GM12878 (cell line): ENCODE measurements at regions not wholly inside any gene's neighbourhood (a gene's known extent, or its start where the extent isn't known, plus 50 kb on each side); places are given as distances from the start of the nearest gene placed in this dataset.

Experiments used
- ATAC-seq: fragments of 200-7000 bp; cut with Tn5 transposase; 3 replicates; pipeline ENCODE4 v1.9.1; 2020; ENCODE audit warnings: mild to moderate bottlenecking, moderate library complexity
- BruUV-seq: library from RNA; stranded (reverse); fragments of 400-500 nt; replicated peaks from 2 replicates; lab custom pipeline; 2021; lab: Mats Ljungman, UMichigan
- CTCF ChIA-PET: fragments of 300-600 bp; sonication (Branson Sonifier 250); formaldehyde crosslinking; extraction: SDS; loops from one replicate; lab custom pipeline; 2021; ENCODE audit warnings: inconsistent platforms; lab: Yijun Ruan, JAX
- POLR2A ChIA-PET: fragments of 350-600 bp; formaldehyde crosslinking; extraction: SDS; loops from one replicate; lab custom pipeline; 2021; ENCODE audit warnings: inconsistent platforms; lab: Charles Lee
- RAD21 ChIA-PET: fragments of 300-600 bp; sonication (Branson Sonifier 250); formaldehyde crosslinking; loops from one replicate; lab custom pipeline; 2023; ENCODE audit warnings: antibody characterized with exemption; ENCODE audit not compliant: unreplicated experiment; lab: Charles Lee
- SMC1A ChIA-PET: fragments of 300-600 bp; sonication (Branson Sonifier 250); formaldehyde crosslinking; loops from one replicate; lab custom pipeline; 2023; ENCODE audit not compliant: unreplicated experiment, uncharacterized antibody; lab: Charles Lee
- DNase-seq: peaks from one replicate; pipeline ENCODE4 v3.0.0-alpha.2; 2011; ENCODE audit warnings: low read depth, low spot score
- FAIRE-seq: peaks from 3 replicates; lab custom pipeline; 2011; peaks lifted over from hg19 to GRCh38; lab: Jason Lieb, UNC
- H2AFZ ChIP-seq: 2 replicates; pipeline ENCODE4 v1.6.0; 2011; ENCODE audit warnings: low read depth, low read length, control low read depth; ENCODE audit not compliant: control insufficient read depth
- H3K27ac ChIP-seq: 2 replicates; pipeline ENCODE4 v1.5.1; 2011; ENCODE audit warnings: control low read depth; ENCODE audit not compliant: control insufficient read depth, insufficient read depth
- H3K27me3 ChIP-seq, 2 experiments: replicated peaks in 1 of 2; 2 replicates each; pipeline versions ENCODE4 v1.6.0 to v1.6.1; 2011; ENCODE audit warnings: low read length in 1 of 2; ENCODE audit not compliant: control insufficient read depth in 2 of 2, insufficient read depth in 2 of 2
- H3K36me3 ChIP-seq, 2 experiments: 2 replicates each; pipeline ENCODE4 v1.5.1; 2011; ENCODE audit warnings: low read length in 1 of 2; ENCODE audit not compliant: control insufficient read depth in 2 of 2, insufficient read depth in 2 of 2
- H3K4me1 ChIP-seq: 2 replicates; pipeline ENCODE4 v1.6.1; 2011; ENCODE audit warnings: mild to moderate bottlenecking, low read length, moderate library complexity, mixed read lengths; ENCODE audit not compliant: control insufficient read depth, insufficient read depth
- H3K4me2 ChIP-seq: 2 replicates; pipeline ENCODE4 v1.6.0; 2011; ENCODE audit warnings: control low read depth; ENCODE audit not compliant: control insufficient read depth, insufficient read depth
- H3K4me3 ChIP-seq: fragments of 200-600 bp; sonication (generic); 2 replicates; pipeline ENCODE4 v1.5.1; 2016
- H3K79me2 ChIP-seq: 2 replicates; pipeline ENCODE4 v1.6.0; 2011; ENCODE audit warnings: low read length; ENCODE audit not compliant: control insufficient read depth, insufficient read depth
- H3K9ac ChIP-seq: 2 replicates; pipeline ENCODE4 v1.8.0; 2011; ENCODE audit warnings: low read length, control low read depth, mixed read lengths; ENCODE audit not compliant: control insufficient read depth, insufficient read depth
- H3K9me3 ChIP-seq: replicated peaks from 3 replicates; pipeline ENCODE4 v1.5.1; 2011; ENCODE audit warnings: mild to moderate bottlenecking, low read length; ENCODE audit not compliant: control insufficient read depth, insufficient read depth
- H4K20me1 ChIP-seq: 2 replicates; pipeline ENCODE4 v1.6.0; 2011; ENCODE audit not compliant: control insufficient read depth, insufficient read depth
- ATF2 ChIP-seq: IDR thresholded peaks from 2 replicates; pipeline ENCODE4 v1.6.1; 2012; ENCODE audit warnings: low read length, inconsistent platforms
- ESRRA ChIP-seq: IDR thresholded peaks from 2 replicates; pipeline ENCODE4 v1.6.1; 2012; ENCODE audit warnings: mild to moderate bottlenecking, low read length, improper control_type of control experiment
- EZH2 ChIP-seq: IDR thresholded peaks from 2 replicates; pipeline ENCODE4 v1.6.1; 2012; ENCODE audit warnings: low read depth, mild to moderate bottlenecking, control low read depth, inconsistent platforms, low read length, borderline replicate concordance; ENCODE audit not compliant: control insufficient read depth
- FOXK2 ChIP-seq: fragments of 450-650 bp; IDR thresholded peaks from 2 replicates; pipeline ENCODE4 v1.6.1; 2017; ENCODE audit warnings: mild to moderate bottlenecking, moderate library complexity
- HDAC6 ChIP-seq: fragments of 200-600 bp; sonication (generic); IDR thresholded peaks from one replicate; pipeline ENCODE4 v1.8.0; 2017; ENCODE audit warnings: antibody characterized with exemption; ENCODE audit not compliant: unreplicated experiment
- KLF5 ChIP-seq: fragments of 450-650 bp; IDR thresholded peaks from 2 replicates; pipeline ENCODE4 v1.6.1; 2014; ENCODE audit warnings: mild to moderate bottlenecking; ENCODE audit not compliant: partially characterized antibody
- MLLT1 ChIP-seq: fragments of 450-650 bp; IDR thresholded peaks from 2 replicates; pipeline ENCODE4 v1.6.1; 2016; ENCODE audit warnings: mild to moderate bottlenecking
- REST ChIP-seq: IDR thresholded peaks from 2 replicates; pipeline ENCODE4 v1.6.1; 2012; ENCODE audit warnings: mild to moderate bottlenecking, low read depth, low read length
- STAT3 ChIP-seq: IDR thresholded peaks from 2 replicates; pipeline ENCODE4 v1.6.1; 2011; ENCODE audit warnings: low read depth, low read length, improper control_type of control experiment
- ZNF217 ChIP-seq: fragments of 450-650 bp; IDR thresholded peaks from 2 replicates; pipeline ENCODE4 v1.6.1; 2017; ENCODE audit warnings: antibody characterized with exemption, mild to moderate bottlenecking
- ZNF274 ChIP-seq: IDR thresholded peaks from one replicate; pipeline ENCODE4 v1.8.0; 2011; ENCODE audit not compliant: insufficient read length, insufficient read depth
- WGBS: methylation state at CpG from one replicate; pipeline ENCODE4 v1.1.6; 2016; ENCODE audit warnings: low lambda C conversion rate; ENCODE audit not compliant: insufficient replicate concordance, insufficient coverage; ENCODE audit errors: missing lambda C conversion rate; 5-methylcytosine and 5-hydroxymethylcytosine counted together
- in situ Hi-C: fragments of 300-500 bp; cut with MboI; formaldehyde crosslinking; loops from 9 replicates; pipeline ENCODE4 v1.14.3; 2018; ENCODE audit warnings: mixed read lengths
- intact Hi-C: fragments of 100-400 bp; cut with micrococcal nuclease; formaldehyde crosslinking; loops from one replicate; pipeline ENCODE4 v1.14.2; 2022; ENCODE audit not compliant: unreplicated experiment

- ChIA-PET SMC1A (interaction anchor here (1.7 kb wide), 1 partner anchor 15 kb away, joined by 4 read pairs; no protein-coding TSS in a partner anchor), POLR2A (no interaction called here), CTCF (no interaction called here), RAD21 (no interaction called here)
- no peaks in the 10 kb centered on the region for H3K79me2 ChIP-seq
- no peak for ATAC-seq
- no peak overlapping the region for H2AFZ ChIP-seq
- H3K27ac ChIP-seq: no peak overlapping the region
- H4K20me1 ChIP-seq: no peaks in the 10 kb centered on the region
- H3K4me3 ChIP-seq: no peak overlapping the region
- in situ Hi-C loops: no loop called here
- no peak for DNase-seq
- no peak overlapping the region for H3K4me2 ChIP-seq
- H3K9ac ChIP-seq: no peak overlapping the region
- H3K36me3 ChIP-seq: no peaks in the 10 kb centered on the region
- no peak for FAIRE-seq
- intact Hi-C loops: no loop called here
- 0% methylated on average over 1 of the region's 1 CpG for WGBS
- no TSS peak for BruUV-seq
- H3K4me1 ChIP-seq: no peaks in the 10 kb centered on the region
- TF ChIP-seq HDAC6 (no peak), KLF5 (no peak), ATF2 (no peak), MLLT1 (no peak), ZNF217 (no peak), STAT3 (no peak), REST (no peak), ESRRA (no peak), EZH2 (no peak), ZNF274 (no peak), FOXK2 (no peak)
- no peaks in the 10 kb centered on the region for H3K27me3 ChIP-seq
- no peaks in the 10 kb centered on the region for H3K9me3 ChIP-seq
These were observed 476.3 kb upstream of the LRRC4C start for GRCh38 chr11:41935795-41936194.
